HL-60/S4 (cell line): ENCODE measurements at regions not wholly inside any gene's neighbourhood (a gene's known extent, or its start where the extent isn't known, plus 50 kb on each side); places are given as distances from the start of the nearest gene placed in this dataset.
"Not testable (repeated sequence)": the region's sequence is repeated elsewhere in the genome, so short reads cannot be mapped to it uniquely, and the experiment has no call there.

Source experiments
- in situ Hi-C: fragments of 300-500 bp; cut with MboI; formaldehyde crosslinking; loops from 2 replicates; pipeline ENCODE4 v1.14.3; 2022; ENCODE audit warnings: low sequenced_read_pairs

GRCh38 chr21:27338007-27338406 is 371.1 kb upstream of the ADAMTS5 start:
- in situ Hi-C loops, result not testable (repeated sequence)

GRCh38 chr21:27333096-27333495 is 366.2 kb upstream of the ADAMTS5 start:
- in situ Hi-C loops, result no loop called here

GRCh38 chr21:27329255-27329851 is 362.5 kb upstream of the ADAMTS5 start:
- in situ Hi-C loops, result no loop called here

GRCh38 chr21:27326301-27326700 is 359.4 kb upstream of the ADAMTS5 start:
- in situ Hi-C loops, result no loop called here

- in situ Hi-C loops, result no loop called here
Measured at GRCh38 chr21:27323331-27323730, 356.4 kb upstream of the ADAMTS5 start.

- in situ Hi-C loops, result no loop called here
Measured at GRCh38 chr21:27321791-27322190, 354.9 kb upstream of the ADAMTS5 start.

GRCh38 chr21:27320868-27321267 is 354.0 kb upstream of the ADAMTS5 start:
- in situ Hi-C loops, result no loop called here

GRCh38 chr21:27317601-27318000 is 350.7 kb upstream of the ADAMTS5 start:
- in situ Hi-C loops, result not testable (repeated sequence)

GRCh38 chr21:27315373-27315772 is 348.5 kb upstream of the ADAMTS5 start:
- in situ Hi-C loops, result no loop called here

GRCh38 chr21:27314131-27314530 is 347.2 kb upstream of the ADAMTS5 start:
- in situ Hi-C loops, result no loop called here

- in situ Hi-C loops, result no loop called here
Measured at GRCh38 chr21:27306791-27307775, 340.2 kb upstream of the ADAMTS5 start.

- in situ Hi-C loops, result no loop called here
Measured at GRCh38 chr21:27306206-27306605, 339.3 kb upstream of the ADAMTS5 start.

- in situ Hi-C loops, result no loop called here
Measured at GRCh38 chr21:27301220-27301619, 334.3 kb upstream of the ADAMTS5 start.

- in situ Hi-C loops, result no loop called here
Measured at GRCh38 chr21:27300770-27301169, 333.9 kb upstream of the ADAMTS5 start.

GRCh38 chr21:27298465-27298864 is 331.6 kb upstream of the ADAMTS5 start:
- in situ Hi-C loops, result no loop called here

GRCh38 chr21:27293239-27293638 is 326.4 kb upstream of the ADAMTS5 start:
- in situ Hi-C loops, result no loop called here

GRCh38 chr21:27292783-27293182 is 325.9 kb upstream of the ADAMTS5 start:
- in situ Hi-C loops, result no loop called here

- in situ Hi-C loops, result no loop called here
Measured at GRCh38 chr21:27292229-27292628, 325.3 kb upstream of the ADAMTS5 start.

GRCh38 chr21:27291006-27291405 is 324.1 kb upstream of the ADAMTS5 start:
- in situ Hi-C loops, result no loop called here

GRCh38 chr21:27290028-27290427 is 323.1 kb upstream of the ADAMTS5 start:
- in situ Hi-C loops, result no loop called here

- in situ Hi-C loops, result no loop called here
Measured at GRCh38 chr21:27286760-27287159, 319.9 kb upstream of the ADAMTS5 start.

- in situ Hi-C loops, result no loop called here
Measured at GRCh38 chr21:27277110-27277509, 310.2 kb upstream of the ADAMTS5 start.
